SK-N-SH treated with all-trans-retinoic acid at 6 μM for 48 hours (cell line): ENCODE measurements at regions not wholly inside any gene's neighbourhood (a gene's known extent, or its start where the extent isn't known, plus 50 kb on each side); places are given as distances from the start of the nearest gene placed in this dataset.

Experiments used
- CSRNP3 ChIP-seq: fragments of 250-450 bp; sonication (Bioruptor Pico); IDR thresholded peaks from 2 replicates; pipeline ENCODE4 v1.5.1; 2021; ENCODE audit warnings: mild to moderate bottlenecking, moderate library complexity
- OSR1 ChIP-seq: fragments of 250-450 bp; sonication (Bioruptor Pico); IDR thresholded peaks from 2 replicates; pipeline ENCODE4 v1.8.0; 2022; ENCODE audit warnings: moderate library complexity, mild to moderate bottlenecking, inconsistent platforms
- ZNF70 ChIP-seq: fragments of 450-650 bp; formaldehyde crosslinking; IDR thresholded peaks from 2 replicates; pipeline ENCODE4 v1.5.0; 2020; ENCODE audit warnings: mild to moderate bottlenecking, moderate library complexity

- TF ChIP-seq ZNF70 (CRISPR knock-in tag) (no peak), CSRNP3 (no peak), OSR1 (CRISPR knock-in tag) (no peak)
These were observed 324.9 kb downstream of the PAX3 start for GRCh38 chr2:221973902-221974301.
